ENCODE measurements at regions not wholly inside any gene's neighbourhood (a gene's known extent, or its start where the extent isn't known, plus 50 kb on each side); places are given as distances from the start of the nearest gene placed in this dataset.

GRCh38 chr10:44858017-44858371, 53.1 kb upstream of the TMEM72 start:
- Histone ChIP-seq H3K9me3 (no peaks in the 10 kb centered on the region), H3K27me3 (no peaks in the 10 kb centered on the region), H3K4me1 (no peaks in the 10 kb centered on the region), H3K4me3 (no peak overlapping the region), H3K27ac (no peak overlapping the region), H3K36me3 (no peaks in the 10 kb centered on the region)
- TF ChIP-seq POLR2AphosphoS5 (IDR thresholded peaks at IDR 0.05) (no peak), EP300 (IDR thresholded peaks at IDR 0.05) (no peak), POLR2A (IDR thresholded peaks at IDR 0.05) (no peak), CTCF (IDR thresholded peaks at IDR 0.05) (no peak)
- WGBS, 2 donors (ENCODE audit: low coverage in 1 of 2): 80 to 92% methylated on average over 3 to 4 of the region's 5 CpGs
- no peak for ATAC-seq

- no peak for TF ChIP-seq EP300 (IDR thresholded peaks at IDR 0.05)
- no peak for TF ChIP-seq POLR2A (IDR thresholded peaks at IDR 0.05)
- TF ChIP-seq POLR2AphosphoS5 (IDR thresholded peaks at IDR 0.05): no peak
- TF ChIP-seq CTCF (IDR thresholded peaks at IDR 0.05): no peak
- Histone ChIP-seq H3K4me3 (no peak overlapping the region), H3K27me3 (no peaks in the 10 kb centered on the region), H3K27ac (no peak overlapping the region), H3K4me1 (peaks cover 0 to 4% (median 0%) of the 10 kb centered on the region in 3 donors), H3K36me3 (no peaks in the 10 kb centered on the region), H3K9me3 (no peaks in the 10 kb centered on the region)
- no peak for ATAC-seq
Measured at GRCh38 chr10:44858988-44859387, 52.1 kb upstream of the TMEM72 start.

- H3K4me1 ChIP-seq: peaks cover 0 to 11% (median 0%) of the 10 kb centered on the region in 3 donors
- ATAC-seq: no peak
- no peaks in the 10 kb centered on the region for H3K27me3 ChIP-seq
- no peaks in the 10 kb centered on the region for H3K9me3 ChIP-seq
- H3K36me3 ChIP-seq: no peaks in the 10 kb centered on the region
- no peak overlapping the region for H3K27ac ChIP-seq
- WGBS, 2 donors (ENCODE audit: low coverage in 1 of 2): 87 to 100% methylated on average over 2 to 6 of the region's 13 CpGs
- no peak overlapping the region for H3K4me3 ChIP-seq
- TF ChIP-seq POLR2AphosphoS5 (IDR thresholded peaks at IDR 0.05) (no peak), EP300 (IDR thresholded peaks at IDR 0.05) (no peak), POLR2A (IDR thresholded peaks at IDR 0.05) (no peak), CTCF (IDR thresholded peaks at IDR 0.05) (no peak)
Measured at GRCh38 chr10:44859546-44860285, 51.4 kb upstream of the TMEM72 start.

GRCh38 chr10:44860811-44861736, 50.1 kb upstream of the TMEM72 start:
- Histone ChIP-seq H3K27ac (no peak overlapping the region), H3K9me3 (no peaks in the 10 kb centered on the region), H3K4me3 (no peak overlapping the region), H3K27me3 (no peaks in the 10 kb centered on the region), H3K36me3 (no peaks in the 10 kb centered on the region), H3K4me1 (peaks cover 0 to 21% (median 3%) of the 10 kb centered on the region in 3 donors)
- 47 to 76% methylated on average over 3 to 5 of the region's 10 CpGs for WGBS, 2 donors (ENCODE audit: low coverage in 1 of 2)
- ATAC-seq: peak; percentile 39
- TF ChIP-seq POLR2AphosphoS5 (IDR thresholded peaks at IDR 0.05): no peak
- no peak for TF ChIP-seq POLR2A (IDR thresholded peaks at IDR 0.05)
- TF ChIP-seq EP300 (IDR thresholded peaks at IDR 0.05): no peak
- TF ChIP-seq CTCF (IDR thresholded peaks at IDR 0.05): no peak

Small RNA genes lying in the stretch of these regions (small RNA-seq; reads per million reads assigned to genes)
- gene AL356157.2: 0 reads per million in 4 donors
